ENCODE measurements at regions not wholly inside any gene's neighbourhood (a gene's known extent, or its start where the extent isn't known, plus 50 kb on each side); places are given as distances from the start of the nearest gene placed in this dataset.

- TF ChIP-seq POLR2A (IDR thresholded peaks at IDR 0.05; ENCODE audit: low read length) (no peak), GATA1 (IDR thresholded peaks at IDR 0.05; ENCODE audit: low read depth, low read length) (no peak)
These were observed 134.8 kb downstream of the EHF start for GRCh38 chr11:34755671-34756070.

GRCh38 chr11:34754171-34754823 is 133.4 kb downstream of the EHF start:
- DNase-seq, result no peak
- TF ChIP-seq POLR2A (IDR thresholded peaks at IDR 0.05; ENCODE audit: low read length), result no peak

More at GRCh38 chr11:34755671-34756070, 134.8 kb downstream of the EHF start:
- no peak for DNase-seq

GRCh38 chr11:34750692-34751405 is 130.0 kb downstream of the EHF start:
- no peak for DNase-seq
- TF ChIP-seq GATA1 (IDR thresholded peaks at IDR 0.05; ENCODE audit: low read depth, low read length) (no peak), POLR2A (IDR thresholded peaks at IDR 0.05; ENCODE audit: low read length) (no peak)

- DNase-seq, result no peak
- TF ChIP-seq GATA1 (IDR thresholded peaks at IDR 0.05; ENCODE audit: low read depth, low read length) (no peak), POLR2A (IDR thresholded peaks at IDR 0.05; ENCODE audit: low read length) (no peak)
These were observed 129.1 kb downstream of the EHF start for GRCh38 chr11:34749666-34750659.

- TF ChIP-seq POLR2A (IDR thresholded peaks at IDR 0.05; ENCODE audit: low read length) (no peak), GATA1 (IDR thresholded peaks at IDR 0.05; ENCODE audit: low read depth, low read length) (no peak)
- DNase-seq, result no peak
These were observed 127.1 kb downstream of the EHF start for GRCh38 chr11:34748036-34748435.

- no peak for TF ChIP-seq GATA1 (IDR thresholded peaks at IDR 0.05; ENCODE audit: low read depth, low read length)
- TF ChIP-seq POLR2A (IDR thresholded peaks at IDR 0.05; ENCODE audit: low read length), result no peak
- DNase-seq, result no peak
These were observed 126.4 kb downstream of the EHF start for GRCh38 chr11:34747251-34747650.

- TF ChIP-seq POLR2A (IDR thresholded peaks at IDR 0.05; ENCODE audit: low read length) (no peak), GATA1 (IDR thresholded peaks at IDR 0.05; ENCODE audit: low read depth, low read length) (no peak)
- no peak for DNase-seq
These were observed 124.3 kb downstream of the EHF start for GRCh38 chr11:34745195-34745594.

- DNase-seq, result no peak
These were observed 123.6 kb downstream of the EHF start for GRCh38 chr11:34744511-34744910.

GRCh38 chr11:34738237-34738636 is 117.3 kb downstream of the EHF start:
- no peak for DNase-seq
- TF ChIP-seq GATA1 (IDR thresholded peaks at IDR 0.05; ENCODE audit: low read depth, low read length) (no peak), POLR2A (IDR thresholded peaks at IDR 0.05; ENCODE audit: low read length) (no peak)

More at GRCh38 chr11:34744511-34744910, 123.6 kb downstream of the EHF start:
- no peak for TF ChIP-seq POLR2A (IDR thresholded peaks at IDR 0.05; ENCODE audit: low read length)
- TF ChIP-seq GATA1 (IDR thresholded peaks at IDR 0.05; ENCODE audit: low read depth, low read length), result no peak

- no peak for DNase-seq
- TF ChIP-seq POLR2A (IDR thresholded peaks at IDR 0.05; ENCODE audit: low read length), result no peak
- no peak for TF ChIP-seq GATA1 (IDR thresholded peaks at IDR 0.05; ENCODE audit: low read depth, low read length)
These were observed 111.9 kb downstream of the EHF start for GRCh38 chr11:34732831-34733230.

- TF ChIP-seq POLR2A (IDR thresholded peaks at IDR 0.05; ENCODE audit: low read length) (no peak), GATA1 (IDR thresholded peaks at IDR 0.05; ENCODE audit: low read depth, low read length) (no peak)
- no peak for DNase-seq
These were observed 110.7 kb downstream of the EHF start for GRCh38 chr11:34731603-34732002.

GRCh38 chr11:34730544-34731295 is 109.8 kb downstream of the EHF start:
- TF ChIP-seq POLR2A (IDR thresholded peaks at IDR 0.05; ENCODE audit: low read length), result no peak
- no peak for TF ChIP-seq GATA1 (IDR thresholded peaks at IDR 0.05; ENCODE audit: low read depth, low read length)
- no peak for DNase-seq

- TF ChIP-seq GATA1 (IDR thresholded peaks at IDR 0.05; ENCODE audit: low read depth, low read length) (no peak), POLR2A (IDR thresholded peaks at IDR 0.05; ENCODE audit: low read length) (no peak)
- no peak for DNase-seq
These were observed 107.7 kb downstream of the EHF start for GRCh38 chr11:34728609-34729008.
